AG04450 (cell line): ENCODE measurements at regions not wholly inside any gene's neighbourhood (a gene's known extent, or its start where the extent isn't known, plus 50 kb on each side); places are given as distances from the start of the nearest gene placed in this dataset.

Source experiments
- CTCF ChIA-PET: fragments of 300-600, 350-600 bp; formaldehyde crosslinking; extraction: SDS; loops from one replicate; lab custom pipeline; 2022; ENCODE audit warnings: antibody characterized with exemption, inconsistent platforms; lab: Charles Lee
- POLR2A ChIA-PET: fragments of 350-600 bp; formaldehyde crosslinking; extraction: SDS; loops from one replicate; lab custom pipeline; 2021; ENCODE audit warnings: antibody characterized with exemption, inconsistent platforms; lab: Yijun Ruan, JAX
- DNase-seq: peaks from one replicate; pipeline ENCODE4 v3.0.0-alpha.2; 2011; ENCODE audit warnings: low read depth, low spot score
- H3K27ac ChIP-seq: one replicate; pipeline ENCODE4 v1.5.1; 2012; ENCODE audit warnings: low read depth, low read length, control low read depth
- H3K27me3 ChIP-seq: one replicate; pipeline ENCODE4 v1.6.0; 2012; ENCODE audit warnings: low read length; ENCODE audit not compliant: control insufficient read depth, insufficient read depth
- H3K4me3 ChIP-seq: 2 replicates; pipeline ENCODE4 v1.5.1; 2011; ENCODE audit warnings: mild to moderate bottlenecking, low read depth, low read length, control low read depth
- H3K9me3 ChIP-seq: 2 replicates; pipeline ENCODE4 v1.5.1; 2012; ENCODE audit warnings: low read length; ENCODE audit not compliant: control insufficient read depth, insufficient read depth
- TF ChIP-seq, protein P1 (sequence below): IDR thresholded peaks from 2 replicates; pipeline ENCODE4 v1.5.1; 2011; ENCODE audit warnings: low read depth, low read length, control low read depth, inconsistent platforms

DNA sequence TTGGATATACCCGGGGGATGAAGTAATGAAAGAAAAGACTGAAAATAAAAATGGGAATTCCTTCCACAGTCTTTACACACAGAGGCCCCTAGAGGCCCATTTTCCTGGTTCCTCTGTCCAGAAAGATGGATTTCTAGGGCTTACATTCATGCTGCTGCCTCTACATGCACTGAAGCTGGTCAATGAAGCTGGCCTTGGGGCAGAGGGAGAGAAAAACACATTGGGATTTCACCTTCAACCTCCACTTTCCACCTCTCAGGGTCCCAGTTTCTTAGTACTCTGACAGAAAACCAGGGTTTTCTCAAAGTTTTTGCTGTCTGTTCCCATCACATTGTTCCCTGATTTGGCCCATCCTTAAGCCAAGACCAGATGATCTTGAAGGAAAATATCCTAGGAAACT, 154.6 kb upstream of the ZSWIM2 start:
- Histone ChIP-seq H3K27ac (no peak overlapping the region), H3K27me3 (no peaks in the 10 kb centered on the region), H3K9me3 (peaks cover 8% of the 10 kb centered on the region; the same call in 1 of the 2 replicates), H3K4me3 (peak overlapping the region; percentile 37)
- CTCF ChIA-PET: interaction anchor here (0.5 kb wide), 1 partner anchor 1469 kb away, joined by 3 read pairs; no protein-coding TSS in a partner anchor
- no peak for DNase-seq
- POLR2A ChIA-PET: no interaction called here
- TF ChIP-seq, protein P1, sequence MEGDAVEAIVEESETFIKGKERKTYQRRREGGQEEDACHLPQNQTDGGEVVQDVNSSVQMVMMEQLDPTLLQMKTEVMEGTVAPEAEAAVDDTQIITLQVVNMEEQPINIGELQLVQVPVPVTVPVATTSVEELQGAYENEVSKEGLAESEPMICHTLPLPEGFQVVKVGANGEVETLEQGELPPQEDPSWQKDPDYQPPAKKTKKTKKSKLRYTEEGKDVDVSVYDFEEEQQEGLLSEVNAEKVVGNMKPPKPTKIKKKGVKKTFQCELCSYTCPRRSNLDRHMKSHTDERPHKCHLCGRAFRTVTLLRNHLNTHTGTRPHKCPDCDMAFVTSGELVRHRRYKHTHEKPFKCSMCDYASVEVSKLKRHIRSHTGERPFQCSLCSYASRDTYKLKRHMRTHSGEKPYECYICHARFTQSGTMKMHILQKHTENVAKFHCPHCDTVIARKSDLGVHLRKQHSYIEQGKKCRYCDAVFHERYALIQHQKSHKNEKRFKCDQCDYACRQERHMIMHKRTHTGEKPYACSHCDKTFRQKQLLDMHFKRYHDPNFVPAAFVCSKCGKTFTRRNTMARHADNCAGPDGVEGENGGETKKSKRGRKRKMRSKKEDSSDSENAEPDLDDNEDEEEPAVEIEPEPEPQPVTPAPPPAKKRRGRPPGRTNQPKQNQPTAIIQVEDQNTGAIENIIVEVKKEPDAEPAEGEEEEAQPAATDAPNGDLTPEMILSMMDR: no peak

DNA sequence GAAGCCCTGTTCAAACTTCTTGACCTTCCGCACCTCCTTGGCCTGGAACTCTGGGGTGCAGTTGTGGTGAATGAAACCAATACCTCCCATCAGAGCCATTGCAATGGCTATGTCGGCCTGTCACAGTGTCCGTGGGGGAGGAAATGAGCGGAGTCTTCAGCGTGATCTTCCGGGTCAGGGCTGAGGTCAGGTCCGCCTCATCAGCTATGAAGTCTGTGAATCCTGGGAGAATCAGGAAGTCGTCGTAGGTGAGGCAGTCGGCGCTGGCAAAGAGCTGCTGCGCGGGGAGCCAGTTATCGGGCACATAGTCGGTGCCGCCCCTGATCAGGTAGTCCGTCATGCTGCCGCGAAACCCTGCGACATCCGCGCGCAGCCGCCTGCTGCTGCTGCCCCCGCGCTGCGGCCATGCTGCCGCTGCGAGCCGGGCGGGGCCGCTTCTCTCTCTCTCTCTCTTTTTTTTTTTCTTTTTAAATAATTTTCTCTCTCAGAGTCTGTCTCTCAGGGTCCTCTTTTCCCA, 154.1 kb upstream of the ZSWIM2 start:
- no peak overlapping the region for H3K27ac ChIP-seq
- ChIA-PET CTCF (no interaction called here), POLR2A (no interaction called here)
- H3K27me3 ChIP-seq: no peaks in the 10 kb centered on the region
- peaks cover 8% of the 10 kb centered on the region; the same call in 1 of the 2 replicates for H3K9me3 ChIP-seq
- no peak for DNase-seq
- peak overlapping the region; percentile 37 for H3K4me3 ChIP-seq
- TF ChIP-seq, protein P1: no peak

DNA sequence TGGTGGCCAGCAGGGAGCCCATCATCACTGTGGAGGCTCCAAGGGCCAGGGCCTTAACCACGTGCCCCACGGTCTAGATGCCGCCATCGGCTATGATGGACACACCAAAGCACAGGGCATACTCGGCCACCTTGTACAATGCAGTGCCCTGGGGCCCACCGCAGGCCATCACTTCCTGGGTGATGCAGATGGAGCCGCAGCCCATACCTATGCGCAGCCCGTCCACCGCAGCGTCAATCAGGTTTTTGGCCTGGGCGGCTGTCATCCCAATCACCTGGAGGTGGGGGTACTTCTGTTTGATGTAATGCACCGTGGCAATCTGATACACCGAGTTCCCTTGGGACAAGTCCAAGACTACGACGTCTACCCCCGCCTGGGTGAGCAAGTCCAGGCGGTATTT, 153.3 kb upstream of the ZSWIM2 start:
- POLR2A ChIA-PET: no interaction called here

DNA sequence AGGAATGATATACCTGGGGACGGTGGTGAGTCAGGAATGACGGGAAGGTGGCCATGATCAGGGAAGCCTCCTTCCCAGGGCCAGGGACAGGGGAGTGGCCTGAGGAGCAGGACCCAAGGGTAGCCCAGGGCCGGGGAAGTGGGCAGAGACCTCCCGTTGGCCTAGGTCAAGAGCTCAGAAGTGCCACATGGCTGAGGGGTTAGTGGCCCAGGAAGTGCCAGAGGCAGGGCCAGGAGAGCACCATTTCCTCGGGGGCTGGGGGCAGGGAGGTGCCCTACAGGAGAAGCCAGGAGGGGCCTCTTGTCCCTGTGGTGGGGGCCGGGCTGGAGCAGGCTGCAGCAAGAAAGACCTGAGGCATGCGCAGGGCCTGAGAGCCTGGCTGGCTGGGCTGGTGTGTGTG, 152.3 kb upstream of the ZSWIM2 start:
- ChIA-PET CTCF (no interaction called here), POLR2A (no interaction called here)
- Histone ChIP-seq H3K9me3 (peaks cover 8% of the 10 kb centered on the region; the same call in 1 of the 2 replicates), H3K4me3 (no peak overlapping the region), H3K27me3 (no peaks in the 10 kb centered on the region), H3K27ac (no peak overlapping the region)
- TF ChIP-seq, protein P1: no peak
- no peak for DNase-seq

More for the DNA sequence above, 153.3 kb upstream of the ZSWIM2 start:
- Histone ChIP-seq H3K4me3 (no peak overlapping the region), H3K27ac (no peak overlapping the region), H3K27me3 (no peaks in the 10 kb centered on the region), H3K9me3 (peaks cover 8% of the 10 kb centered on the region; the same call in 1 of the 2 replicates)
- TF ChIP-seq, protein P1: no peak
- CTCF ChIA-PET: no interaction called here
- DNase-seq: no peak

DNA sequence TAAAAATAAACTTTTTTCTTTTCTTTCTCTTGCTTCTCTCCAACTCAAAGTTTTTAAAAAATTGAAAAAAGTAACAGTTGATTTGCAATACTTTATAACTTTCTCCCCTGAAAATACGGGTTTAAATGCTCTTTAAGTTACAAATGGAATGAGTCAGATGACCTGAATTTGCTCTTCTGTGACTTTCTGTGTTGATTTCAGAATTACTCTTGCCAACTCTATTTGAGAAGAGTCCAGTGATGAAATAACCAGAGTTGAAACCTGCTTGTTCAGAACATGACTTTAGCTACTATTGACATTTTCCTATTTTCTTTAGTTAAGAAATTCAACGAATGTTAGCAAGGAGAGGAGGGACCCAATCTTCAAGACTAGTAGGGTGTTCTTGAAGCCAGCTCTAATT, 146.1 kb upstream of the ZSWIM2 start:
- ChIA-PET CTCF (no interaction called here), POLR2A (no interaction called here)
- TF ChIP-seq, protein P1: no peak
- no peak overlapping the region for H3K27ac ChIP-seq
- no peaks in the 10 kb centered on the region for H3K9me3 ChIP-seq
- no peak for DNase-seq
- H3K27me3 ChIP-seq: no peaks in the 10 kb centered on the region
- no peak overlapping the region for H3K4me3 ChIP-seq
